H1 (cell line): ENCODE measurements at regions not wholly inside any gene's neighbourhood (a gene's known extent, or its start where the extent isn't known, plus 50 kb on each side); places are given as distances from the start of the nearest gene placed in this dataset.

Experiments used
- ASH2L ChIP-seq: fragments of 200-600, 300-600 bp; sonication (generic); IDR thresholded peaks from one replicate; pipeline ENCODE4 v1.7.1; 2017; ENCODE audit warnings: low read length
- MAX ChIP-seq: IDR thresholded peaks from 2 replicates; pipeline ENCODE4 v1.6.1; 2012; ENCODE audit warnings: inconsistent platforms
- POU5F1 ChIP-seq: IDR thresholded peaks from 2 replicates; pipeline ENCODE4 v1.6.1; 2011; ENCODE audit warnings: low read depth, mild to moderate bottlenecking, low read length, moderate library complexity

DNA sequence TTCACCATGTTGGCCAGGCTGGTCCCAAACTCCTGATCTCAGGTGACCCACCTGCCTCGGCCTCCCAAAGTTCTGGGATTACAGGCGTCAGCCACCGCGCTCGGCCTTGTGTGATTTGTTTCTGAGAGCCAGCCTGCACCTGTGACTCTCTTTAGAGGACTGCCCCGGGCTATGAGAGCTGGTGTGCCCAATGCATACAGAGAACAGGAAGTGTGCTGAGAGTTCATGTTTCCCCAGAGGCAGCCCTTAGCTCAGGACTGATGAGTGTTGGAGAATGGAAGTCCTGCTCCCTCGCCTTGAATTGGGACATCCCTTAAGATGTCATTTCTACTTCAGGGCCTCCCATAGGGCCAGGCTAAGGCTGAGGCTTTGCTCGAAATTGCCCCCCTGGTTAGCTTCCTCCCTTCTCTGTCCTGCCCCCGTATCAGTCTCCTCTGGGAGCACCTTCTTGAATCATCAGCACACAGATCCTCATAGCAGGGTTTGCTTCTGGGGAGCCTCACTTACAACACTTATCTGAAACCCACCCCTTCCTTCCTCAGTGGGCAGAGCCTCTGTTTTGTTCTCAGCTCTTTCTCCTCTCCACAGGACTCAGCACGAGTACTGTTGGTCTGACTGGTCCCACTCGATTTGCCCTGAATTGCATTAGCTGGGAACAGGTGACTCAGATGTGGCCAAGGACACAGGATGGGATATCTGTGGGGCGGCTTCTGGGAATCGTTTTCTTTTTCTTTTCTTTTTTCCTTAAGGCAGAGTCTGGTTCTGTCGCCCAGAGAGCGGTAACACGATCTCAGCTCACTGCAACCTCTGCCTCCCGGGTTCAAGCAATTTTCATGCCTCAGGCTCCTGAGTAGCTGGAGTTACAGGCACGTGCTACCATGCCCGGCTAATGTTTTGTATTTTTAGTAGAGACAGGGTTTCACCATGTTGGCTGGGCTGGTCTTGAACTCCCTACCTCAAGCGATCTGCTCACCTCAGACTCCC, 80.1 kb downstream of the UBIAD1 start (continued):
- no peak for TF ChIP-seq MAX
- TF ChIP-seq POU5F1: no peak
- TF ChIP-seq ASH2L: no peak
